ENCODE measurements at regions not wholly inside any gene's neighbourhood (a gene's known extent, or its start where the extent isn't known, plus 50 kb on each side); places are given as distances from the start of the nearest gene placed in this dataset.

DNA sequence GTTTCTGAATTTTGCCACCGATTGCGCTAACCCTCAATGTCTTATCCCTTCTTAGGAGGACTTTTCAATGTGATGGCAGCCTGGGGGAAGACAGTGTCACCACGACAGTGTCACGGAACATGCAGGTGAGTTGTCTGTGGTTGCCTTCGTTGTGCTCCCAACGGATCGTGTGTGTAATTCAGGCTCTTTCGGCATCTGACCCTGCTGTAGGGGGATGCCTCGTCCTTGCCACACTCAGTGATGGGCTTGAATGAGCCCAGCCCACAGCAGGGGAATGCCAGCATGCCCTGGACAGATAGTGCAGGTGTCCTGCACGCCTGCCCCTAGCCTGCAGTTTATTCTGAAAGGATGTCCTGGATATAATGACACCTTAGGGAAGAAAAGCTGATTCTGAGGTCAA is 123.8 kb upstream of the RTL1 start:
- no peak for DNase-seq

DNA sequence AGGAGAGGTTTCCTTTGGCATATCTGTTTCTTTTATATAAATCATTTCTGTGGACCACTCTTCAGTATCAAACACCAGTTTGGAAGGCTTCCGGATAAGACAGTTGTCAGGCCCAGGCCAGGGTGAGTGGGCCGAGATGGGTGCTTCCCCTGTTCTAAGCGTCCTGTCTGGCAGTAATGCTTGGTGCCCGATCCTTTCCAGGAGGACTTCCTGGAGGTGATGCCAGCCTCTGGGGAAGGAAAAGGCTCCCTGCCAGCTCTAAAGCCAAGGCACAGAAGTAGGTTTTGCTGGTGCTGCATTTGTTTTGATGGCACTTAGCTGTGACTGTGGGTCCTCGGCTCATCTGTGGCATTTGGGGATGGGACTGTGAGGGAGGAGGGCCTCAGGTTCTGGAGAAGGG is 124.4 kb upstream of the RTL1 start:
- DNase-seq, result no peak

DNA sequence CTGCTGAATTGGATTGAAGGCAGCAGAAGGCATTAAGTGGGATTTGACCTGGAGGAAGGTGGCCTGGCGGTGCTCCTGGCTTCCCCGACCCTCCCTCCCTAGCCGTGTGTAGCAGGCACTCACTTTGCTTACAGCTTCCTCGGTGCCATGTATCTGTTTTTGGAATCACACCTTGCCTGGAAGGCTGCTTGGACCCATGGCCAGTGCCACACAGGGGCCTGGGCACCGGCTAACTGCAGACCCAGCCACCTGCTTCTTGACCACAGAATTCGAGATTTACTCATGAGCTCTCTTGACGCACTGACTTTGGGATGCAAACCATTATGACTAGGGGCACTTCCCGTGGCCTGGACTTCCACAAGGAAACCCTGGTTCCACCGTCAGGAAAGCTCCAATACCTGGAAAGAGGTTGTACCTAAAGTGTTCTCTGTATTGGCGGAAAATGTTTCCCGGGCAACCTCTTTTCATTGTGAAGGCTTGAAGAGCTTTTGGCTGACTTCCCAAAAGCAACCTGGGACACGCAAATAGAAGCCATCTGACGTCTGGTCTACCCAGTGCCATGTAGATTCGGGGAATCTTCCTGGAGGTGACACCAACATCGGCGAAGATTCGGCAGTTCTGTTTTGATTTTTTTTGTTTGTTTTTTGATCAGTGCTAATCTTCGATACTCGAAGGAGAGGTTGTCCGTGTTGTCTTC is 125.6 kb upstream of the RTL1 start:
- DNase-seq, result no peak

DNA sequence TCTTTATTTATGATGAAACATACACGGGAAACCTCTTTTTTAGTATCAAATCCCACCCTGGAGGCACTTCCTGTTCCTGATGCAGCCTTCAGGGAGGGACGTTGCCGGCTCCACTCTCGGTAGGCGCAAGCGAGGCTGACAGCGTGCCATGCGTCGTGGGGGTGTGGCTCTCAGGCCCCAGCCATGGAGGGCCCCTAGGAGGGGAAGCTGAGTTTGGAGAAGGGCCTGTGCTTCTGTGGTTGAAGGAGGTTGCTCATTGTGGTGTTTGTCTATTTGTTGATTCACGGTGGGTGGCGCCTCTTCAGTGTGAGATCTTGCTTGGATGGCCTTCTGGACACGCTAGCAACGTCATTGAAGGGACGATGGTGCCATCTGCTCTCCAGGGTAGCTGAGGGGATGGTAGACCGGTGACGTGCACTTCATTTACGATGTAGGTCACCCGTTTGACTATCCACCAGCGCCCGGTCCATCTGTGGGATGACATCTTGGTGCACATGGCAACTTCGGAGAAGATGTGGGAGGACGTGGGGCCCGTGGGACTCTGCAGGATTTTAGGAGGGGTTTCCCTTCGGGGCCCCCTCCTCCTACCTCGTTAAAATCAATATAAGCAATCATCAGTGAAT is 126.3 kb upstream of the RTL1 start:
- DNase-seq, result no peak

DNA sequence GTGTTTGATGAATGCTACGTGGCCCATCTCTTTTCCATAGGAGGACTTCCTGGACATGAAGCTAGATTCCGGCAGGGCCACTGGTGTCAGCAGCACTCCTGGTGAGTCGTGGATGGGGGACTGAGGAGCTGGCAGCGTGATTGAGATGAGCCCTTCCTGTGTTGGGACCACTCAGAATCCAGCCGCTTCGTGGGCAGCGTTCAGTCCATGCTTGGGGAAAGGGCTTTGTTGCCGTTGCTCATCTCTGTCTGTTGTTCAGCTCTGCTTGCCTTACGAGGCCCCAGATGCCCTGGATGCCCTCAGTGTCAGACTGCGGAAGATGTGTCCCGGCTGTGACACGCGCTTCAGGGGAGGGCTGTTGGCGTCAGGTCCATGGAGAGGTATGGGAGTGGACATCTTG is 127.1 kb upstream of the RTL1 start:
- no peak for DNase-seq

DNA sequence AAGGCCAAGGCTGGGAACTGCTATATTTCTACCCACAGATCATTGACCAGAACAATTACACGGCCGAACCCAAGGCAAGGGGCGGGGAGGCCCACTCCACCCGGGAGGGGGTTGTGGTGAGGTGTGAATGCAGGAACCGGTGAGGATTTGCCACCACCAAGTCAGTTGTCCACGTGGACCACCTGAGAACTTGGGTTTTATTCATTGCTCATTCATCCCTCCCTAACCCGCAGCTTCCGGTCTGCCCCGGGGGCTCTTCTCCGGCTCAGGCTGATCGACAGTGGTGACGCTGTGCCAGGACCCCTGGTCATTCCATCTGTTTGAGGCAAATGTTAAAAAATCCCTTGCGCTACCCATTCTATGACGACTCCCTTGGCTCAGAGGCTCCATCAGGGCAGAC is 127.7 kb upstream of the RTL1 start:
- no peak for DNase-seq

DNA sequence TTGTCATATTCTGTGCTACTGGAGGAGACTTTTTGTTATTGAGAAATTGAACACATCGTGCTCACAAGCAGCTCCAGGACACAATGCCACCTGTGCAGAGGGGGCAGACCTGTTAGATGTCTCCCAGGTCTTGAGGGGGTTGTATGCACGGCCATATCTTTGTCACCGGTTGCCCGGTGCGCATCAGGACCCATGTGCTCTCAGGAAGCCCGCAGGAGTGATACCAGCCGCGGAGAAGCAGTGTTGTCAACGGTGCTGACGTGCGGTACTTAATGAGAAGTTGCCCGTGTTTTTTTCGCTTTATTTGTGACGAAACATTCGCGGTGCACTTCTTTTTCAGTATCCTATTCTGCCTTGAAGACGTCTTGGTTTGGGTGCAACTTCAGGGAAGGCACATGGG is 128.2 kb upstream of the RTL1 start:
- no peak for DNase-seq

DNA sequence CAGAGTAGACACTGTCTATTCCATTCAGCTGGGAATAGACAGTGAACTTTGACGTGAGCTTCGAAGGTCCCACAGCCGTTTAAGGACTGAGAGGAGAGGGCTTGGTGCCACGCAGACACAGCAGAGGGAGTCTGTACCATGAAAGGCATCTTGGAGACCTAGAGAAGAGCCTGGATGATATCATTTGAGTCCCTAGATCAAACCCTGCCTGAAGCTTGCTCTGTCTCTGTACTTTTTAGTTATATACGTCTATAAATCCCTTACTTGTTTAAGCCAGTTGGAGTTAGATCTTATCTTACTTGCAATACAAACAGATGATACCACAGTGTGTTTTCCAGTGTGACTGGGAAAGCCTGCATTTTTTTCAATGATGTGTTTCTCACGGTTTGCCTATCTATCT is 128.9 kb upstream of the RTL1 start:
- DNase-seq, result no peak

DNA sequence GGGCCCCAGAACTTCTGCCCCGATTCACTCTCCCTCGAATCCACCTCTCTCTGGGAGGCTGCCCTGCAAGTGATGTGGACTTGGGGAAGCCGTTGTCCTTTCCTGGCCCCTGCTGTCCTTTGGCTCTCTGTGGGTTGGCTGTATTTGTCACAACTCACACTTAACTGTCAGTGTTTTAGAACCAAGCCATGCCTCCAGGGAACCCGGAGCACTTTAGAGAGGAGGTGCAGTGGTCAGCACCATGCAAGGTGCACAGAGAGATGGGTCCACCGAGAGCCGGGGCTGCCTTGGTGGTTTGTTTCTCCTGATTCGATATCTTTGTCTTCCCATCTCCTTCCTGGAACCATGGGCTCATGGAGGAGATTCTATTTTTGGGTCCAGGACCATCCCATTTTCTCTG is 129.5 kb upstream of the RTL1 start:
- no peak for DNase-seq

DNA sequence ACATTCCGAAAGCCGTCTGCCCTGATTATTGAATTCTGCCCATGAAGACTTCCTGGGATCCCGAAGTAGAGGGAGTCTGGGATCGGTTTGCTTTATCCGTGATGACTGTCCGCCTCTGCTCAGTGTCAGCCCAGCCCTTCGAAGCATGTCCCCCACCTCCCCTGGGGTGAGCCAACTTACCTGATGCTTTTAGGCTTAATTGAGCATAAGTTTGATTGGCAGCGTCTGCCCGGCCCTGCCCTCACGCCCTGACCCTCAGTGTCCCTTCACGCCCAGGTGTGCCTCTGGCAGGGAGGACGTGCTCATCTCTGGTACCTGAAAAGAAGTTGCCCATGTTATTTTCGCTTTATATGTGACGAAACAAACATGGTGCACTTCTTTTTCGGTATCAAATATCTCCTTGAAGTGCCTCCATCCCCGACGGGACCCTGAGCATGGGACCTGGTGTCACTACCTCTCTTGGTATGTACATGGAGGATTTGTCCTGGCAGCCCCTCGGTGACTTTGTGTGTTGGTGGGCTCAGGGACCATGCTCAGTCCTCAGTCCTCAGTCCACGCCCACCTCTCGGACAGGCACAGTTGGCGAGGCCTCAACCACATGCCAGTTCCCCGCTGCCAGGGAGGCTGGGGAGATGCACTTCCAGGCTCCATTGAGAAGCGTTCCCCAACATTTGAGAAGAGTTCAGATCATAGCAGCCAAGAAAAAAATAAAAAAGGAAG is 130.1 kb upstream of the RTL1 start:
- no peak for DNase-seq

DNA sequence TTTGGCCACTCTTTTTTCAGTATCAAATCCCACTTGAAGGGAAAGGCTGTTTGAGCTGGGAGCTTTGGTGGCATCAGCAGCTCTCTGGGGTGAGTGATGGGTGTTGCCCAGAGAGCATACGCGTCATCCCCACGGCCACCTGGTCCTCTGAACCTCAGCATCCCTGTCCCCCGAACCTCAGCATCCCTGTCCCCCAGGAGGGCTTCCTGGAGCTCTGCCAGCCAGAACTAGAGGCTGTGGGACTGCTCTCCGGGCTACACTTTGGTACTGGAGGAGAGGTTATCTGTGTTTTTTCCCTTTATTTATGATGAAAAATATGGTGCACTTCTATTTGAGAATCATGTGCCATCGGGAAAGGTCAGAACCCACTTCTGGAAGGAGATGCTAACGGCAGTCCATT is 131.5 kb upstream of the RTL1 start:
- DNase-seq, result no peak

DNA sequence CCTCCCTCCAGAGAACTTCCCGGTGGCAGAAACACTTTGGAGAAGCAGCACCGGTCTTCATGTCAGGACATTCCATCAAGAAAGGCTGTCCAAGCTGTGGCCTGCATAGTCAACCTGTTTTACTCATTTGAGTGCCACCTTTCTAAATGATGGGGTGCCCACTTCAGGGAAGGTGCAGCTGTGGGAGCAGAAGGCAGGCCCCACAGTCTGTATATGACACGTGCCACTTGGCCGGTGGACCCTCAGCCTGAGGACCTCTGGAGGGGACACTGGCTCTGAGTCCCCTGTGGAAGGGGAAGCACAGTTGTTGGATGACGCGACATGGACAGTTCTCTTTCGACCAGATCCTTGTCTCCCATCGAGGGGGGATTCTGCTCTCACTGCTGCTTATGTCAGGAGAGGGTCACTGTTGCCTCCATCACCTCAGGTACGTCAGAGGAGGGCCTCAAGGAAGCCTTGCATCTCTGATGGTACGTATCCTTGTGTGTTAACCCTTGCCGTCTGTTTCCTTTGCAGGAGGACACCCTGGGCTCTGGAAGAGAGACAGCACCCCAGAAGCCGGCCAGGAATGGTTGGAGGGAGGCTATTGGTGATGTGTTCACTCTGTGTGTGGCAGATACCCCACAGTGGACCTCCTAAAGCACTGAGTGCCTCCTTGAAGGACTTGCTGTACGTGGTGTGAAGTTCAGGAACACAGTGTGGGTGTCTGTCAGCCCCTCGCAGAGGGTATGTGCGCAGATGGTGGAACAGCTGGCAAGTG is 132.1 kb upstream of the RTL1 start:
- DNase-seq, result no peak

DNA sequence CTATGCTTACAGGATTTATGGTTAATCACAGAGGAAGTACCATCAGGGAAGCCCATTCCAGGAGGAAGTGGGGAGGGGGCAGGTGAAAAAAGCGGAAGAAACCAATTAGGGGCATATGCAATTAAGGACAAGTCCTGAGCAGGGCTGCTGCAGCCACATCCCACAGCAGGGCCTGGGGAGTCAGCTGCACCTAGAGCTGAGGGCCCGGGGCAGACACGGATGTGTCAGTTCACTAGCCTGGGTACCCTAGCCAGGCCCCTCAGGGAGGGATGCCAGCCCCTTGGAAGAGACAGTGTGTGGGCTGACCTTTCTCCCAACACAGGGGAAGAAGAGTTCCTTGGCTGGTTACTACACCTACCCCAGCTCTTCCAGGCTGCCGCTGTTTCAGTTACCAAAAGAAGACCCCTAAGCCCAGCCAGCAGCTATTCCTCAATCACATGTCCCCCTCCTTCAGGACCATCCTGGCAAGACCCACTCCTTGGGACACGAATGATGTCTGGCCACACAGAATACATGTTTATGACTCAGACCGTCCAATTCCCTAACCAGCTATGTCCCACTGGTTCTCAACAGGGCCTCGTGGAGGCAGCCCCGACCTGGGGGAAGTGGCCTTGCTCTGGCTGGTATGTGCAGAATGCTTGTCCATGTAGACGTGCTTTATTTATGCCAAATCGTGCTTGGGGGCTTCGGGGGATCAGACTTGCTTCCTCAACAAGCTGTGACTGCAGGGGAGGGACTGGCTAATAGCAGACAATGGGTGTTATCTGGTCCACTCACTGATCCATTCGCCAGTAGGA is 133.7 kb upstream of the RTL1 start:
- no peak for DNase-seq

DNA sequence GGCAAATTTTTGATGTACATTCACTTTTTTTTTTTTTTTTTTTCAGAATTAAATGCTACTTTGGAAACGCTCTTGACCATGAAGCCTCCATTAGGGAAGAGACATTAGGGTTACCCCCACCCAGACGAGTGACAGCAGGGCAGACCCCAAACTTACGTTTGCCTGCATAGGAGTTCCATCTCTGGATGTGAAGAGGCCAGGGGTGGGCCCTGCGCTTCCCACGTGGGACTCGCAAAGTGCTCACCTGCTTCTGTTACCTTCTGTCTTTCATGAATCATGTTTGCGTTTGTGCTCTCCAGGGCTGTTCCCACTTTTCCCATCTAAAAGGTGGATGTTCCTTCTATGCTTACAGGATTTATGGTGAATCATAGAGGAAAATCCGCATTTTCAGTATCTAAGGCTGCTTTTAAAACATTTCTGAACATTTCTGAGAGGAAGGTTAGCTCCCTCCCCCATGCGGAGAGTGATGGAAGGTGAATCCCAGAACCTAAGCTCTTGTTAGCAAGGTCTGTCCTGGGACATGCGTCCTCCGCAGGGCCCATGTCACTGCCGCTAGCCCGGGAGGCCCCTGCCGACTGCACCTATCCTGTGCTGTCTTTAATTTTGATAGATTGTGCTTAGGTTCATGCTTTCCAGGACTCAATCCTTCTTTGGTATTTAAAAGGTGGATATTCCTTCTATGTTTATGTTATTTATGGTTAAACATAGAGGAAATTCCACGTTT is 135.7 kb upstream of the RTL1 start:
- DNase-seq, result no peak

DNA sequence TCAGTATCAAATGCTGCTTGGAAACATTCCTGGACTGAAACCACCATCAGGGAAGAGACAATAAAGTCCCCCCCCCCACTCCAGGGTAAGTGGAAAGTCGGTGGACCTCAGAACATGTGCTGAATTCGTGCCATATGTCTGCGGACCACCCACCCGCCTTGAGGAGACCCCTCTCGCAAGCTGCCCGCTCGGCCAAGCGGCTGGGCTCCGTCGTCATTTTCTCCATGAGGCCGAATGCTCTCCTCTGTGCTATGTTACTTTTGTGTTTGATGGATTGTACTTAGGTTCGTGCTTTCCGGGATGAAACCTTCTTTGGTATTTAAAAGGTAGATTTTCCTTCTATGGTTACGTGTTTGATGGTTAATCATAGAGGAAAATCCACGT is 136.2 kb upstream of the RTL1 start:
- DNase-seq, result no peak

DNA sequence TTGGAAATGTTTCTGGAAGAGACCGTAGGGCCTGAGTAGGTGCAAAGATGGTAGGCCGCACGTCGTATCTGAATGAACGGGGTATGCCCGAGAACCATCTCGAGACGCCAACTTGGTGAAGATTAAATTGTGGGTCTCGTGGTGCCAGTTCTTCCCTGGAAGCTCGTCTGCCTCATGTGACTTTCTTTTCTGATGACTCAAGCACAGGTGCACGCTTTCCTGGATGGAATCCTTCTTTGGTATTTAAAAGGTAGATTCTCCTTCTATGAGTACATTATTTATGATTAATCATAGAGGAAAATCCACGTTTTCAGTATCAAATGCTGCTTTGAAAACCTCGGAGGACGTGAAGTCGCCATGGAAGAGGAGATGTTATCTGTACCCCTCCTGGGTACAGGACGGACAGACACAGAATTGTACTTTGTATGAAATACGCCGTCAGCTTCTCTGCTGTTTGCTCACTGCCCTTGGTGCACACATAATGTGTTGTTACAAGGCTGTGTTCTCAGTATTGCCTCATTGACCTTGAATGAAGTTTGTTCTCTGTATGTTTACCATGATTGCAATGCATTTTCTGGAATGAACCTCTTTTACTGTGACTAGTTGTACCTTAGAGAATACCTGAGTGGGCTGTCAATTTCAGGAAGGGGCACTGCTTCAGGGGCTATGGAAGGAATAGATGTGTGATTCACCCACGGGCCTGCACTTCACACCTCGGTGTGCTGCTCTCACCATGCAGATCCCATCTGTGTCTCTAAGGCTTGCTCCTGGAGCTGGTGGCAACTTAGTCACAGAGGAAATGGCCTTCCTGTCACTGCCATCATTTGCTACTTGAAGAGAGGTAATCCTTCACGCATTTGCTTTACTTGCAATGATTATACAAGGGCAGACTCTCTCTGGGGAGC is 137.3 kb upstream of the RTL1 start:
- no peak for DNase-seq

DNA sequence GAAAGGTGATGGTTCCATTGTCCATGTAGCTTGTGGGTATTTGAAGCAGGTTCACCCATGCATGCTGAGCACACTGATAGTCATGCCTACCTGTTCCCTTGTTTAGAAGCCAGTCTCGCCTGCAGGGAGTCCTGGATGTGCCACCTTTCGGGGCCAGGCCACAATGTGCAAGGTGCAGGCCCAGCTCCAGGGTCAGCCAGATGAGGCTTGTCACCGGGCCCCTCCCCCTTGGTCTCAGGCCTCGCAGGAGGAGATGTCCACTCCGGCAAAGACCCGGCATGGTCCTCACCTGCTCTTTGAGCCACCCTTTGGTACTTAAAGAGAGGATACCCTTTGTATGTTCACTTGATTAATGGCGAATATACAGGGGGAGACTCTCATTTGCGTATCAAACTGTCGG is 140.4 kb upstream of the RTL1 start:
- no peak for DNase-seq

DNA sequence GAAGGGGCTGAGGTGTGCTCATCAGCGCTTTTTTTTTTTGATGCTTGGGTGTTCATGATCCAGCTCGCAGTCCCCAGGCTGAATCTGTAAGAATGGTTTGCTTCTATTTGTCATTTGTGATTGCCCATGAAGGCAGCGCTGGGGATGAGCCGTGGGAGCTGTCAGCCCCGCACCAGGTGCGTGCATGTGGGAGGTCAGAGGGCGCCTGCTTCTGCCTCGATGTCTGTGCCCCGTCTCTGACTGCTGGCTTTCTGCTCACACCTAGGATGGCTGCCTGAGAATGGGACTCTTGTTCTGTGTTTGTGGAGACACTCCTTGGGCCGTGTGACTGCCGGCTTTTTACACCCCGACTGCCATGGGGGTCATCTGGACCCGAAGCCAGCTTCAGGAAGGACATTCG is 141.2 kb upstream of the RTL1 start:
- DNase-seq, result no peak

DNA sequence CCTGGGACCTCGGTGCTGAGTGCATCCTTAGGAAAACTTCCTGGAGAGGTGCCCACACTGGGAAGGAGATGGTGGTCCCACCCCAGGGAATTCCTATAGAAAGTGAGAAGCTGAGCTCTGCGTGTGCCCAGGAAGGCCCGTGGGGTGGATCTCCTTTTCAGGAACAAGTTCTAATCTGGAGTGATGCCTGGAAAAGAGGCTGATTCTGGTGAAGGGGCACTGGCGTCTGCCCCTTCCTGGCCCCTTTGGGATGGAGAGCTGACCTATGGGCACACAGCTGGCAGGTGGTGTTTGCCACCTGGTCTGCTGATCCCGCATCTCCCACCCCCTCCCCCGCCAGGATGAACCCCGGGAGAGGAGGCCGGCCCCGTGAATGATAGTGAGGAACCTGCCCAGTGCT is 142.0 kb upstream of the RTL1 start:
- no peak for DNase-seq

DNA sequence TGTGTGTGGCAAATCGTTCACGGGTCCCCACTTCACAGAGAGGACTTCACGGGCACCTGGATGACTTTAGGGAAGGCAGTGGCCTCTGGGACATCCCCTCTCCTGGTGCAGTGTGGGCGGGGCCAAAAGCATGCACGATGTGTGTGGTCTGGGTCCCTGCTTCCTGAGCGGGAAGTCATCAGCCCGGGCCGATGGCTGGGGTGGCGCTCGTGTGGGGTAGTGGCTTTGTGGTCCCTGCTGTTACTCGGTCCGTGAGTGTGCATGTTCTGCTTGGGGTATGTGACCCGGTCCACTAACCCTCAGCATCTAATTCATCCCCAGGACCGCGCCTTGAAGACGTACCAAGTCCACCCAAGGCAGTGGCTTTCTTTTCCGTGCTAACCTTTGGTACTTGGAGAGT is 142.5 kb upstream of the RTL1 start:
- DNase-seq, result no peak

DNA sequence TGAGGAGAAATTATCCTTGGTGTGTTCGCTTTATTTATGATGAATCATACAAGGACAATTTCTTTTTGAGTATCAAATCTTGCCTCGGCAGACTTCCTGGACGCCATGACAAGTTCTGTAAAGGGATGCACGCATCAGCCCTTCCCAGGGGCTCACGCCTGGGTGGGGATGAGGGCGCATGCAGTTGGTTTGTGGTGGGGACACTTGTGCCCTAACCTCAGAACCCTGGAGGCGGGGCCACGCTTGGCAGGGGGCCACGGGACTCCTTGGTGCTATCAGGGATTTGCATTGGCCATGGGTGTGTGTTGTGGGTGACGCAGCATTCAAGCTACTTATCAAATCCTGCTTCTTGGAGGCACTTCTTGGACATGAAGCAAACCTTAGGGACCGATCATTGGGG is 143.8 kb upstream of the RTL1 start:
- DNase-seq, result no peak

Measured in activated naive CD4-positive, alpha-beta T cell (primary cell).